Ovary (tissue), 7 donors: ENCODE measurements at regions not wholly inside any gene's neighbourhood (a gene's known extent, or its start where the extent isn't known, plus 50 kb on each side); places are given as distances from the start of the nearest gene placed in this dataset.

ENCODE experiments used
- DNase-seq, 5 donors: peaks; one replicate each; pipeline ENCODE4 v3.0.0-alpha.2; 2019 to 2020
- H3K27ac ChIP-seq, 2 donors: fragments of 200-600 bp; one replicate each; pipeline versions ENCODE4 v1.5.1 to v1.8.0; 2019 to 2022
- H3K27me3 ChIP-seq: fragments of 200-600 bp; one replicate; pipeline ENCODE4 v1.8.0; 2022
- H3K36me3 ChIP-seq: fragments of 200-600 bp; sonication (generic); one replicate; pipeline ENCODE4 v1.5.1; 2019
- H3K4me1 ChIP-seq: one replicate; pipeline ENCODE4 v1.8.1; 2013; ENCODE audit warnings: mild to moderate bottlenecking, moderate library complexity; ENCODE audit not compliant: insufficient read depth
- H3K4me3 ChIP-seq: fragments of 200-600 bp; sonication (generic); one replicate; pipeline ENCODE4 v1.5.1; 2017
- H3K9me3 ChIP-seq, 2 donors: fragments of 200-600 bp in 1 of 2; sonication (generic) in 1 of 2; one replicate each; pipeline versions ENCODE4 v1.5.1 to v1.8.1; 2013 to 2019; ENCODE audit warnings: mild to moderate bottlenecking in 1 of 2, moderate library complexity in 1 of 2
- EP300 ChIP-seq: sonication (generic); formaldehyde crosslinking; IDR thresholded peaks from one replicate; pipeline ENCODE4 v1.6.1; 2017; ENCODE audit warnings: antibody characterized with exemption
- POLR2A ChIP-seq: fragments of 450-650 bp; IDR thresholded peaks from one replicate; pipeline ENCODE4 v1.6.1; 2017; ENCODE audit warnings: antibody characterized with exemption, mild to moderate bottlenecking, moderate library complexity
- WGBS, 3 donors: extraction: QIAGEN DNeasy Blood & Tissue Kit in 1 of 3; methylation state at CpG; one replicate each; pipeline versions ENCODE4 v1.1.5 to v1.1.7; 2013 to 2017; 5-methylcytosine and 5-hydroxymethylcytosine counted together
- intact Hi-C, 4 donors: fragments of 100-400 bp; cut with DNase I; formaldehyde crosslinking; loops; one replicate each; pipeline versions ENCODE4 v1.11.0 to v1.15.1; 2022 to 2023
- TF ChIP-seq, protein P1 (sequence below), 3 donors: fragments of 450-650 bp in 2 of 3; fragments of 200-600 bp in 1 of 3; IDR thresholded peaks; one replicate each; pipeline versions ENCODE4 v1.5.1 to v1.8.0; 2016 to 2022; ENCODE audit warnings: antibody characterized with exemption in 3 of 3, mild to moderate bottlenecking in 1 of 3
- donor health status: DM: no; HTN: no; CAD: no; lungs with moderate emphysema.
- donor health status: DM: no; HTN: no; CAD: no.
- donor health status: Bipolar disorder and iron deficiency.
- donor health status: DM: no; HTN: no; CAD: no.
- donor health status: DM: yes; HTN: yes; CAD: no.

DNA sequence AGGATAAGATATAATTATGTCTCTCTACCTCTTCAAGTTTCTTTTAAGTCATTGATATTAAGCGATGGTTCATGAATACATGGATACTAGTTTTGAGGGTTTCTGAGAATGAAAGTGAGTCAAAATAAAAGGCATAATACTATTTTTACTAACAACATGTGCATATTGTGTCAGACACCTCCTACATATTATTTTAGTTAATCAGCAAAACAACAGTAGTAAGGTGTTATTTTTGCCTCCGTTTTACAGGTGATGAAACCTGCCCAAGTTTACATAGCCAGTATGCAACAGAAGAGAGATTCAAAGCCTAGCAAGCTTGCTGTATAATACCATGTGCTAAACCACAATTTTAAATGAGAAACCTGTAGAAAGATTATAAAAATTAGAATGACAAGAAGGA lies 544.1 kb downstream of the EPHA5 start:
- H3K4me3 ChIP-seq, result no peak overlapping the region
- no peak for DNase-seq
- no peaks in the 10 kb centered on the region for H3K27me3 ChIP-seq
- no peaks in the 10 kb centered on the region for H3K9me3 ChIP-seq
- WGBS, 3 donors, result 73 to 89% (median 84%) methylated on average over 2 of the region's 2 CpGs
- TF ChIP-seq EP300, result no peak
- TF ChIP-seq, protein P1, sequence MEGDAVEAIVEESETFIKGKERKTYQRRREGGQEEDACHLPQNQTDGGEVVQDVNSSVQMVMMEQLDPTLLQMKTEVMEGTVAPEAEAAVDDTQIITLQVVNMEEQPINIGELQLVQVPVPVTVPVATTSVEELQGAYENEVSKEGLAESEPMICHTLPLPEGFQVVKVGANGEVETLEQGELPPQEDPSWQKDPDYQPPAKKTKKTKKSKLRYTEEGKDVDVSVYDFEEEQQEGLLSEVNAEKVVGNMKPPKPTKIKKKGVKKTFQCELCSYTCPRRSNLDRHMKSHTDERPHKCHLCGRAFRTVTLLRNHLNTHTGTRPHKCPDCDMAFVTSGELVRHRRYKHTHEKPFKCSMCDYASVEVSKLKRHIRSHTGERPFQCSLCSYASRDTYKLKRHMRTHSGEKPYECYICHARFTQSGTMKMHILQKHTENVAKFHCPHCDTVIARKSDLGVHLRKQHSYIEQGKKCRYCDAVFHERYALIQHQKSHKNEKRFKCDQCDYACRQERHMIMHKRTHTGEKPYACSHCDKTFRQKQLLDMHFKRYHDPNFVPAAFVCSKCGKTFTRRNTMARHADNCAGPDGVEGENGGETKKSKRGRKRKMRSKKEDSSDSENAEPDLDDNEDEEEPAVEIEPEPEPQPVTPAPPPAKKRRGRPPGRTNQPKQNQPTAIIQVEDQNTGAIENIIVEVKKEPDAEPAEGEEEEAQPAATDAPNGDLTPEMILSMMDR (IDR thresholded peaks at IDR 0.05), result no peak
- TF ChIP-seq POLR2A, result no peak
- no peaks in the 10 kb centered on the region for H3K4me1 ChIP-seq
- intact Hi-C loops, result no loop called here
- H3K27ac ChIP-seq, result no peak overlapping the region
- H3K36me3 ChIP-seq, result no peaks in the 10 kb centered on the region

DNA sequence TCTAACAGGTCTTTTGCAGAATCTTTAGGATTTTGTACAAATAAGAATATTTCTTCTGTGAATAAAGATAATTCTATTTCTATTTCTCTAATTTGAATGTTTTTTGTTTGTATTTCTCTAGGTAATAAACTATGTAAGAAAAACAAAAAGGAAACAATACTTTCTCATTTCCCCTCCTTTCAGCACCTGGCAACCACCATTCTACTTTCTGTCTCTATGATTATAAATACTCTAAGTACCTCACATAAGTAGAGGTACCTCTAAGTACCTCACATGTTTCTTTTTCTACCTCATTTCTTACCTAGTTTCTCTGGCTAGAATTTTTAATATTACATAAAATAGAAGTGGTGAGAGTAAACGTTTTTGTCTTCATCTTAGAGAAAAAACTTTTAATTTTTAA lies 550.0 kb downstream of the EPHA5 start:
- no peak for DNase-seq
- 48 to 53% (median 50%) methylated on average over 1 of the region's 1 CpG for WGBS, 3 donors
- H3K4me3 ChIP-seq, result no peak overlapping the region
- H3K4me1 ChIP-seq, result no peaks in the 10 kb centered on the region
- H3K36me3 ChIP-seq, result no peaks in the 10 kb centered on the region
- H3K9me3 ChIP-seq, result no peaks in the 10 kb centered on the region
- H3K27ac ChIP-seq, result no peak overlapping the region
- no peaks in the 10 kb centered on the region for H3K27me3 ChIP-seq
- intact Hi-C loops, result no loop called here
- TF ChIP-seq POLR2A (no peak), EP300 (no peak)
- TF ChIP-seq, protein P1 (IDR thresholded peaks at IDR 0.05), result no peak

DNA sequence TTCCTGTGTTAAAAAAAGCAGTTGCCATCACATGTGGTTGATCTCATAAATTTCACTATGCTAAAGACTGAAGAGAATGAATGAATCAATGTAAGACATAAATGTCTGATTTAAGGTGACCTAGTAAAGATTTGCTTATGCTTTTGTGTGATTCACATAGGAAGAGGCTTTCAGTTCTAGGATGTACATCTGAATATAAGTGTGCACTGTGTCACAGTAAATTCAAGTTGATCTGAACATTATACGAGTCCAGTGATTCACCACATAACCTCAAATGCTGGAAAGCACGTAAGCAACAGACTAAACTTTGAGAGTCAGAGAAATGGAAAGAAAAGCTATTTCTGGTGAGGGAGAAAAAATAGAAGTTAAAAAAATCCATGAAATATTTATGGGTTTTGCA lies 567.9 kb downstream of the EPHA5 start:
- TF ChIP-seq POLR2A, result no peak
- TF ChIP-seq, protein P1 (IDR thresholded peaks at IDR 0.05), result no peak
- TF ChIP-seq EP300, result no peak
- DNase-seq, result no peak
- intact Hi-C loops, result no loop called here
- WGBS, 3 donors, result 9 to 44% (median 15%) methylated on average over 2 of the region's 2 CpGs
- H3K4me3 ChIP-seq, result no peak overlapping the region
- no peak overlapping the region for H3K27ac ChIP-seq
- no peaks in the 10 kb centered on the region for H3K4me1 ChIP-seq
- H3K27me3 ChIP-seq, result no peaks in the 10 kb centered on the region
- H3K9me3 ChIP-seq, result no peaks in the 10 kb centered on the region
- H3K36me3 ChIP-seq, result no peaks in the 10 kb centered on the region

DNA sequence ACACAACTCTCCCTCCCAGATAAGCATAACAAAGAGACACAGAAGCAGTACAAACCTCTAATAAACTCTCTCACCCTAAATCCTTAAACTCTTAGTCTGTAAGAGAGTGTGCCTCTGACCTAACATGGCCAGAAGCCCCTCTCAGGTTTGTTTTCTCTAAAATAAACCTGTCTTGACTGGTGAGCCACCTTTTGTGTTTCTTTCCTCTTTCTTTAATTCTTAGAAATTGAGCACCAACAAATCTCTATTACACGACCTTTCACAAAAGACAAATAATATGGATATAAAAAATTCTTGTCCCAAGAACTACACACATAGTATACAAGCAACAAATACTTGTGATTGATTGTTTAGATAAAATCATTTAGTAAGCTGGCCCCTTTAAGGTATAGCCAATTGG lies 573.7 kb downstream of the EPHA5 start:
- H3K36me3 ChIP-seq, result no peaks in the 10 kb centered on the region
- H3K27me3 ChIP-seq, result no peaks in the 10 kb centered on the region
- no peak for DNase-seq
- H3K4me1 ChIP-seq, result no peaks in the 10 kb centered on the region
- WGBS, 3 donors, result 66 to 71% (median 68%) methylated on average over 1 of the region's 1 CpG
- no peaks in the 10 kb centered on the region for H3K9me3 ChIP-seq
- H3K27ac ChIP-seq, result no peak overlapping the region
- intact Hi-C loops, result no loop called here
- no peak overlapping the region for H3K4me3 ChIP-seq
- TF ChIP-seq POLR2A, result no peak
- no peak for TF ChIP-seq EP300

DNA sequence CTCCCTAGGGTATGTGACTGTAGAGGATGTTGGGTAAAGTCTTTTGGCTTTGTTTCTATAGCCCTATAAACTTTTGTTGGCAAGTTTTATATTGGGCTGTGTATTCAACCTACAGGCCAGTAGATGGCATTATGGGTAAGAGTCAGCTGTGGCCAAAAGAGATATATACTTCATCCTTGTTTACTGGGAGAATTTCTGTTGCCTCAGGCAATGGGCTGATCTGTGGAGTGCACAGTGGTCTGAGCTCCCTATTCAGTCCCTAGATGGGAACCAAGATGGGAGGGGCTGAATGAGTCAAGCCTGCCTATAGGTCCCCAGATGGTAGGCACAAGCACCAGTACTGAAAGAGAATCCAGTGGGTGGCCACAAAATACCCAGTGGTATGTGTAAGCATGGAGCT lies 580.6 kb downstream of the EPHA5 start:
- intact Hi-C loops, result no loop called here
- no peaks in the 10 kb centered on the region for H3K36me3 ChIP-seq
- H3K27ac ChIP-seq, result no peak overlapping the region
- H3K4me3 ChIP-seq, result no peak overlapping the region
- no peak for TF ChIP-seq POLR2A
- TF ChIP-seq, protein P1 (IDR thresholded peaks at IDR 0.05), result no peak
- TF ChIP-seq EP300, result no peak
- DNase-seq, result no peak
- no peaks in the 10 kb centered on the region for H3K4me1 ChIP-seq
- H3K9me3 ChIP-seq, result no peaks in the 10 kb centered on the region
- H3K27me3 ChIP-seq, result no peaks in the 10 kb centered on the region
